SK-N-MC (cell line): ENCODE measurements at regions not wholly inside any gene's neighbourhood (a gene's known extent, or its start where the extent isn't known, plus 50 kb on each side); places are given as distances from the start of the nearest gene placed in this dataset.

Source experiments
- EZH2 ChIP-seq: fragments of 200-600 bp; sonication (generic); IDR thresholded peaks from one replicate; pipeline ENCODE4 v1.6.1; 2017; ENCODE audit warnings: antibody characterized with exemption
- POLR2AphosphoS5 ChIP-seq: IDR thresholded peaks from 2 replicates; pipeline ENCODE4 v1.6.1; 2012; ENCODE audit warnings: mild to moderate bottlenecking, low read depth, low read length, borderline replicate concordance

GRCh38 chr7:131067220-131067619 is 260.5 kb upstream of the MKLN1 start:
- TF ChIP-seq POLR2AphosphoS5 (no peak), EZH2 (no peak)
